Stimulated activated CD4-positive, alpha-beta T cell treated with anti-CD3 and anti-CD28 coated beads, Interleukin-1b, Interleukin-23, amount 100 ng/mL, for 48 hours (primary cell): ENCODE measurements at regions not wholly inside any gene's neighbourhood (a gene's known extent, or its start where the extent isn't known, plus 50 kb on each side); places are given as distances from the start of the nearest gene placed in this dataset.
"Not testable (repeated sequence)": the region's sequence is repeated elsewhere in the genome, so short reads cannot be mapped to it uniquely, and the experiment has no call there.

Experiments used
- DNase-seq: peaks from one replicate; pipeline ENCODE4 v3.0.0-alpha.2; 2020

GRCh38 chr2:5203134-5203755 is 488.9 kb upstream of the SOX11 start:
- no peak for DNase-seq

- not testable (repeated sequence) for DNase-seq
Measured at GRCh38 chr2:5206742-5207141, 485.4 kb upstream of the SOX11 start.

GRCh38 chr2:5215989-5216607 is 476.1 kb upstream of the SOX11 start:
- DNase-seq: no peak

GRCh38 chr2:5227062-5227699 is 465.0 kb upstream of the SOX11 start:
- DNase-seq: no peak

GRCh38 chr2:5229574-5229973 is 462.6 kb upstream of the SOX11 start:
- DNase-seq: no peak

- DNase-seq: no peak
Measured at GRCh38 chr2:5230444-5230843, 461.7 kb upstream of the SOX11 start.

GRCh38 chr2:5230855-5231254 is 461.3 kb upstream of the SOX11 start:
- DNase-seq: no peak

GRCh38 chr2:5231287-5231686 is 460.9 kb upstream of the SOX11 start:
- no peak for DNase-seq

GRCh38 chr2:5234563-5234962 is 457.6 kb upstream of the SOX11 start:
- DNase-seq: no peak

GRCh38 chr2:5235701-5236100 is 456.5 kb upstream of the SOX11 start:
- DNase-seq: no peak

GRCh38 chr2:5236249-5236648 is 455.9 kb upstream of the SOX11 start:
- no peak for DNase-seq

- DNase-seq: no peak
Measured at GRCh38 chr2:5242751-5243150, 449.4 kb upstream of the SOX11 start.

GRCh38 chr2:5250482-5250881 is 441.7 kb upstream of the SOX11 start:
- no peak for DNase-seq

GRCh38 chr2:5253263-5253662 is 438.9 kb upstream of the SOX11 start:
- no peak for DNase-seq

- no peak for DNase-seq
Measured at GRCh38 chr2:5254791-5255332, 437.3 kb upstream of the SOX11 start.

GRCh38 chr2:5263291-5263690 is 428.9 kb upstream of the SOX11 start:
- DNase-seq: no peak

- no peak for DNase-seq
Measured at GRCh38 chr2:5264361-5264760, 427.8 kb upstream of the SOX11 start.

- no peak for DNase-seq
Measured at GRCh38 chr2:5285061-5285460, 407.1 kb upstream of the SOX11 start.

- no peak for DNase-seq
Measured at GRCh38 chr2:5285872-5286769, 406.1 kb upstream of the SOX11 start.

- no peak for DNase-seq
Measured at GRCh38 chr2:5287558-5288334, 404.4 kb upstream of the SOX11 start.

GRCh38 chr2:5290900-5291546 is 401.2 kb upstream of the SOX11 start:
- DNase-seq: no peak

- DNase-seq: no peak
Measured at GRCh38 chr2:5304640-5305039, 387.5 kb upstream of the SOX11 start.
